Stomach (tissue), 4 donors: ENCODE measurements at regions not wholly inside any gene's neighbourhood (a gene's known extent, or its start where the extent isn't known, plus 50 kb on each side); places are given as distances from the start of the nearest gene placed in this dataset.

Experiments used
- POLR2A ChIP-seq, 4 donors: fragments of 450-650 bp; IDR thresholded peaks; one replicate each; pipeline ENCODE4 v1.6.1; 2016; ENCODE audit warnings: antibody characterized with exemption in 4 of 4, control low read depth in 2 of 4, mild to moderate bottlenecking in 1 of 4, moderate library complexity in 1 of 4
- POLR2AphosphoS5 ChIP-seq, 3 donors: sonication (generic); formaldehyde crosslinking; IDR thresholded peaks; one replicate each; pipeline ENCODE4 v1.6.1; 2016; ENCODE audit warnings: antibody characterized with exemption in 3 of 3
- TF ChIP-seq, protein P1 (sequence below), 7 experiments: fragments of 450-650 bp in 4 of 7; fragments of 200-600 bp in 3 of 7; sonication (generic) in 3 of 7; IDR thresholded peaks; one replicate each; pipeline ENCODE4 v1.5.1; 2016 to 2019; ENCODE audit warnings: antibody characterized with exemption in 7 of 7, control low read depth in 2 of 7, mild to moderate bottlenecking in 1 of 7

DNA sequence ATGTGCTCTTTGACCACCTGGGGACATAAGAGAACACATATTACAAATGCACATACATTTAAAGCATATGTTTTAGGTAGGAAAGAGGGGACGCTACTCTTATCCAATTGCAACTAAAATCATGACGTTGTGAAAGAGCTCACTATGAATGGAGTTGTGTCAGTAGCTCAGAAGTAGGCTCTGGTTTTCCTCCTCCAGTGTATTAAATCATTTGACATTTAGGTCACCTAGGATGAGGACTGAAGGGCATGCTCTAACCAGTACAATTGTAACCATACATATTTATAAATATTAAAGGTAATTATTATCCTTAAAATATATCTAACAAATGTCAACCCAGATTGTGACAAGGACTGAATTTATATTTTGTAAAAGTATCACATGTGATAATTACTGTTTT is 389.0 kb downstream of the KLF12 start:
- TF ChIP-seq, protein P1, sequence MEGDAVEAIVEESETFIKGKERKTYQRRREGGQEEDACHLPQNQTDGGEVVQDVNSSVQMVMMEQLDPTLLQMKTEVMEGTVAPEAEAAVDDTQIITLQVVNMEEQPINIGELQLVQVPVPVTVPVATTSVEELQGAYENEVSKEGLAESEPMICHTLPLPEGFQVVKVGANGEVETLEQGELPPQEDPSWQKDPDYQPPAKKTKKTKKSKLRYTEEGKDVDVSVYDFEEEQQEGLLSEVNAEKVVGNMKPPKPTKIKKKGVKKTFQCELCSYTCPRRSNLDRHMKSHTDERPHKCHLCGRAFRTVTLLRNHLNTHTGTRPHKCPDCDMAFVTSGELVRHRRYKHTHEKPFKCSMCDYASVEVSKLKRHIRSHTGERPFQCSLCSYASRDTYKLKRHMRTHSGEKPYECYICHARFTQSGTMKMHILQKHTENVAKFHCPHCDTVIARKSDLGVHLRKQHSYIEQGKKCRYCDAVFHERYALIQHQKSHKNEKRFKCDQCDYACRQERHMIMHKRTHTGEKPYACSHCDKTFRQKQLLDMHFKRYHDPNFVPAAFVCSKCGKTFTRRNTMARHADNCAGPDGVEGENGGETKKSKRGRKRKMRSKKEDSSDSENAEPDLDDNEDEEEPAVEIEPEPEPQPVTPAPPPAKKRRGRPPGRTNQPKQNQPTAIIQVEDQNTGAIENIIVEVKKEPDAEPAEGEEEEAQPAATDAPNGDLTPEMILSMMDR (IDR thresholded peaks at IDR 0.05), result no peak
- TF ChIP-seq POLR2A (IDR thresholded peaks at IDR 0.05), result no peak
- no peak for TF ChIP-seq POLR2AphosphoS5 (IDR thresholded peaks at IDR 0.05)
